SU-DHL-6 (cell line): ENCODE measurements at regions not wholly inside any gene's neighbourhood (a gene's known extent, or its start where the extent isn't known, plus 50 kb on each side); places are given as distances from the start of the nearest gene placed in this dataset.

ENCODE experiments used
- H2AFZ ChIP-seq: fragments of 200-600 bp; sonication (generic); 2 replicates; pipeline ENCODE4 v1.6.1; 2014; ENCODE audit warnings: low read depth, mild to moderate bottlenecking, moderate library complexity, mixed read lengths, antibody characterized with exemption, low read length; ENCODE audit not compliant: severe bottlenecking
- H3F3A ChIP-seq: fragments of 200-600 bp; shearing (Covaris generic); 2 replicates; pipeline ENCODE4 v1.6.0; 2016; ENCODE audit warnings: antibody characterized with exemption, mild to moderate bottlenecking; ENCODE audit not compliant: insufficient read depth
- H3K27ac ChIP-seq: fragments of 200-600 bp; sonication (generic); 2 replicates; pipeline ENCODE4 v1.5.1; 2016; ENCODE audit warnings: low read depth, mild to moderate bottlenecking, low read length, moderate library complexity, mixed read lengths
- H3K27me3 ChIP-seq: fragments of 200-600 bp; sonication (generic), shearing (Covaris generic); 2 replicates; pipeline ENCODE4 v1.6.0; 2014; ENCODE audit warnings: mild to moderate bottlenecking, low read length
- H3K36me3 ChIP-seq: fragments of 200-600 bp; sonication (generic); 2 replicates; pipeline ENCODE4 v1.6.1; 2014; ENCODE audit warnings: mild to moderate bottlenecking, low read length, mixed read lengths
- H3K4me2 ChIP-seq: fragments of 300-600, 200-600 bp; shearing (Covaris generic), sonication (generic); 2 replicates; pipeline ENCODE4 v1.6.0; 2014; ENCODE audit warnings: low read length, low read depth, mild to moderate bottlenecking; ENCODE audit not compliant: poor library complexity, severe bottlenecking
- H3K4me3 ChIP-seq: fragments of 200-600 bp; sonication (generic); 2 replicates; pipeline ENCODE4 v1.5.1; 2014; ENCODE audit warnings: antibody characterized with exemption, low read length, mild to moderate bottlenecking, mixed read lengths; ENCODE audit not compliant: insufficient read depth, poor library complexity, severe bottlenecking
- H3K79me2 ChIP-seq: fragments of 200-600 bp; sonication (generic); 2 replicates; pipeline ENCODE4 v1.6.1; 2014; ENCODE audit warnings: mild to moderate bottlenecking, low read length, moderate library complexity; ENCODE audit not compliant: insufficient read depth
- H3K9ac ChIP-seq: fragments of 200-600 bp; sonication (generic); 2 replicates; pipeline ENCODE4 v1.7.0; 2014; ENCODE audit warnings: mild to moderate bottlenecking, low read length
- H3K9me2 ChIP-seq: fragments of 200-600 bp; sonication (generic); replicated peaks from 2 replicates; pipeline ENCODE4 v1.6.1; 2014; ENCODE audit warnings: low read length; ENCODE audit not compliant: insufficient read depth
- H3K9me3 ChIP-seq: fragments of 200-600 bp; sonication (generic); 2 replicates; pipeline ENCODE4 v1.6.1; 2014; ENCODE audit warnings: low read length, mixed read lengths; ENCODE audit not compliant: insufficient read depth
- H4K20me1 ChIP-seq: fragments of 200-600 bp; sonication (generic); 2 replicates; pipeline ENCODE4 v1.6.1; 2014; ENCODE audit warnings: low read depth, mild to moderate bottlenecking, antibody characterized with exemption, low read length, moderate library complexity, mixed read lengths
- EZH2phosphoT487 ChIP-seq: fragments of 200-600 bp; sonication (generic), shearing (Covaris generic); conservative IDR thresholded peaks from 2 replicates; pipeline ENCODE4 v1.6.1; 2018; ENCODE audit warnings: mild to moderate bottlenecking, antibody characterized with exemption, low read length, moderate library complexity, mixed read lengths
- TF ChIP-seq, protein P1 (sequence below): fragments of 200-600 bp; sonication (generic); IDR thresholded peaks from one replicate; pipeline ENCODE4 v1.5.1; 2017; ENCODE audit warnings: antibody characterized with exemption, mild to moderate bottlenecking, low read length, moderate library complexity; ENCODE audit not compliant: insufficient read depth, poor library complexity, severe bottlenecking

DNA sequence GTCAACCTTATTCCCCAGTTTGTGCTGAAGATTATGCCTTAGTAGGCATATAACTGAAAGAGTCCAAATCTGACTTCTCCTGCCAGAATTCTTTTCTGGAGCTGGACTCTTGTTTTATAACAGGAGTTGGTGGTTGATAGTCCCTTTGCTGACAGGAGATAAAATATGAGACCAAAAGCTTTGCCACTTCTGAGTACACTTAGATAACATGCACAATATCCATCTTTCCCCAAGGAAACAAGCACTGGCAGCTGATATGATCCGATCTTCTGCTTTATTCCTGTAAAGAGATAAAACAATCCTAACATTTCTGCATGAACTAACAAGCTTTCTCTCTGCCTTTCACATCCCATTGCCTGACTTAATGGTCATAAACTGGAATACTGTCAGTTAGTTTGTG, 1265.4 kb upstream of the ADGRB3 start:
- Histone ChIP-seq H3K27me3 (no peaks in the 10 kb centered on the region), H3K9me2 (no peaks in the 10 kb centered on the region), H3K36me3 (no peaks in the 10 kb centered on the region), H4K20me1 (no peaks in the 10 kb centered on the region), H3K4me2 (no peak overlapping the region), H2AFZ (no peak overlapping the region), H3K27ac (no peak overlapping the region), H3K9me3 (no peaks in the 10 kb centered on the region), H3F3A (no peaks in the 10 kb centered on the region), H3K79me2 (no peaks in the 10 kb centered on the region), H3K4me3 (no peak overlapping the region), H3K9ac (no peak overlapping the region)
- TF ChIP-seq, protein P1, sequence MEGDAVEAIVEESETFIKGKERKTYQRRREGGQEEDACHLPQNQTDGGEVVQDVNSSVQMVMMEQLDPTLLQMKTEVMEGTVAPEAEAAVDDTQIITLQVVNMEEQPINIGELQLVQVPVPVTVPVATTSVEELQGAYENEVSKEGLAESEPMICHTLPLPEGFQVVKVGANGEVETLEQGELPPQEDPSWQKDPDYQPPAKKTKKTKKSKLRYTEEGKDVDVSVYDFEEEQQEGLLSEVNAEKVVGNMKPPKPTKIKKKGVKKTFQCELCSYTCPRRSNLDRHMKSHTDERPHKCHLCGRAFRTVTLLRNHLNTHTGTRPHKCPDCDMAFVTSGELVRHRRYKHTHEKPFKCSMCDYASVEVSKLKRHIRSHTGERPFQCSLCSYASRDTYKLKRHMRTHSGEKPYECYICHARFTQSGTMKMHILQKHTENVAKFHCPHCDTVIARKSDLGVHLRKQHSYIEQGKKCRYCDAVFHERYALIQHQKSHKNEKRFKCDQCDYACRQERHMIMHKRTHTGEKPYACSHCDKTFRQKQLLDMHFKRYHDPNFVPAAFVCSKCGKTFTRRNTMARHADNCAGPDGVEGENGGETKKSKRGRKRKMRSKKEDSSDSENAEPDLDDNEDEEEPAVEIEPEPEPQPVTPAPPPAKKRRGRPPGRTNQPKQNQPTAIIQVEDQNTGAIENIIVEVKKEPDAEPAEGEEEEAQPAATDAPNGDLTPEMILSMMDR: no peak
- TF ChIP-seq EZH2phosphoT487: no peak

- H3K27me3 ChIP-seq: no peaks in the 10 kb centered on the region
- no peaks in the 10 kb centered on the region for H4K20me1 ChIP-seq
- no peaks in the 10 kb centered on the region for H3K79me2 ChIP-seq
- H3K9ac ChIP-seq: no peak overlapping the region
- H3K4me3 ChIP-seq: no peak overlapping the region
- no peaks in the 10 kb centered on the region for H3K9me3 ChIP-seq
- H3K4me2 ChIP-seq: no peak overlapping the region
- H3K27ac ChIP-seq: no peak overlapping the region
- H3F3A ChIP-seq: no peaks in the 10 kb centered on the region
- no peaks in the 10 kb centered on the region for H3K9me2 ChIP-seq
- H3K36me3 ChIP-seq: no peaks in the 10 kb centered on the region
- TF ChIP-seq, protein P1: no peak
- no peak for TF ChIP-seq EZH2phosphoT487
- peak overlapping the region; percentile 40 for H2AFZ ChIP-seq
These were observed 1272.1 kb upstream of the ADGRB3 start for GRCh38 chr6:67362976-67363375.

- no peak overlapping the region for H3K9ac ChIP-seq
- no peak overlapping the region for H3K27ac ChIP-seq
- no peaks in the 10 kb centered on the region for H3F3A ChIP-seq
- H4K20me1 ChIP-seq: no peaks in the 10 kb centered on the region
- no peak for TF ChIP-seq EZH2phosphoT487
- H3K79me2 ChIP-seq: no peaks in the 10 kb centered on the region
- H3K4me2 ChIP-seq: peak overlapping the region; percentile 74
- peak overlapping the region; percentile 34 for H3K4me3 ChIP-seq
- H3K9me2 ChIP-seq: no peaks in the 10 kb centered on the region
- H3K27me3 ChIP-seq: no peaks in the 10 kb centered on the region
- peak overlapping the region; percentile 71 for H2AFZ ChIP-seq
- no peaks in the 10 kb centered on the region for H3K36me3 ChIP-seq
- H3K9me3 ChIP-seq: no peaks in the 10 kb centered on the region
These were observed 1273.8 kb upstream of the ADGRB3 start for GRCh38 chr6:67361264-67361663.

DNA sequence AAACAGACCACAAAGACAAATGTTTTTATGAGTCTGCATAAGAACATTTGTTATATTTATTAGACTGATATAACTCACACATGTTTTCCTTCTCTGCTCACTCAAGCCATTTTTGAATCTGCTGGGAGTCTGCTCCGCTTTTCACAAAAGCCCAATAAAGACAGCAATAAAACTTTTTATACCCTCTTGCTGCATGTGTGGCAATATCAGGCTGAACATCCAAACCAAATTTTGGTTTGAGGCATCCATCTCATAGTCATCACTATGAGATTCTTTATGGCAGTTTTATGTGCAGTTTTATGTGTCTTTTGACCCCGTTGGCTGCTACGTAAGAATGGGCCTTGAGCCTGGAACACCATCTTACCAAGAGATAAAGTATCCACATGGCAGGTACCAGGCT, 1276.8 kb upstream of the ADGRB3 start:
- H2AFZ ChIP-seq: peak overlapping the region; percentile 46
- no peak overlapping the region for H3K9ac ChIP-seq
- no peaks in the 10 kb centered on the region for H3K27me3 ChIP-seq
- no peaks in the 10 kb centered on the region for H3K9me2 ChIP-seq
- no peaks in the 10 kb centered on the region for H4K20me1 ChIP-seq
- TF ChIP-seq, protein P1: no peak
- TF ChIP-seq EZH2phosphoT487: no peak
- no peak overlapping the region for H3K27ac ChIP-seq
- no peak overlapping the region for H3K4me2 ChIP-seq
- no peaks in the 10 kb centered on the region for H3K79me2 ChIP-seq
- H3K36me3 ChIP-seq: no peaks in the 10 kb centered on the region
- no peaks in the 10 kb centered on the region for H3F3A ChIP-seq
- H3K4me3 ChIP-seq: no peak overlapping the region
- no peaks in the 10 kb centered on the region for H3K9me3 ChIP-seq
